ENCODE measurements at regions not wholly inside any gene's neighbourhood (a gene's known extent, or its start where the extent isn't known, plus 50 kb on each side); places are given as distances from the start of the nearest gene placed in this dataset.
"Not testable (repeated sequence)": the region's sequence is repeated elsewhere in the genome, so short reads cannot be mapped to it uniquely, and the experiment has no call there.

GRCh38 chr6:142016666-142017065 is 116.1 kb upstream of the GJE1 start:
- not testable (repeated sequence) for H3K36me3 ChIP-seq (ENCODE audit: insufficient read depth, low read length); H3K9me3 Mint-ChIP-seq (ENCODE audit: unreplicated experiment); H3K36me3 Mint-ChIP-seq (ENCODE audit: low read depth, unreplicated experiment); H3K79me2 ChIP-seq (ENCODE audit: insufficient read depth, low read length); H3K4me3 Mint-ChIP-seq (ENCODE audit: unreplicated experiment); H3K27me3 ChIP-seq (ENCODE audit: insufficient read depth, low read length); H3K27ac Mint-ChIP-seq (ENCODE audit: unreplicated experiment); H2AFZ ChIP-seq (ENCODE audit: low read depth, low read length); H4K20me1 ChIP-seq (ENCODE audit: insufficient read depth, low read length); FAIRE-seq; H3K4me3 ChIP-seq (ENCODE audit: insufficient read depth, low read depth, low read length); H3K9ac ChIP-seq (ENCODE audit: low read length); H3K9me3 ChIP-seq (ENCODE audit: insufficient read depth, low read depth, low read length); H3K27ac ChIP-seq (ENCODE audit: low read depth, low read length); DNase-seq (ENCODE audit: low read depth); H3K27me3 Mint-ChIP-seq (ENCODE audit: low read depth, unreplicated experiment); H3K4me2 ChIP-seq (ENCODE audit: low read length)
- H3K4me1 Mint-ChIP-seq (ENCODE audit: low read depth, unreplicated experiment): peaks cover 28% of the 10 kb centered on the region
- H3K4me1 ChIP-seq (ENCODE audit: insufficient read depth, low read length): peaks cover 31% of the 10 kb centered on the region

GRCh38 chr6:142015463-142015862 is 117.3 kb upstream of the GJE1 start:
- Histone ChIP-seq H3K4me2 (ENCODE audit: low read length) (peak overlapping the region; percentile 91), H3K4me1 (ENCODE audit: insufficient read depth, low read length) (peaks cover 40% of the 10 kb centered on the region), H3K9ac (ENCODE audit: low read length) (peak overlapping the region; percentile 89), H3K27ac (ENCODE audit: low read depth, low read length) (peak overlapping the region; percentile 100)
- H3K36me3 ChIP-seq (ENCODE audit: insufficient read depth, low read length); H3K27me3 ChIP-seq (ENCODE audit: insufficient read depth, low read length); H3K27me3 Mint-ChIP-seq (ENCODE audit: low read depth, unreplicated experiment); H3K27ac Mint-ChIP-seq (ENCODE audit: unreplicated experiment); H2AFZ ChIP-seq (ENCODE audit: low read depth, low read length); H3K9me3 ChIP-seq (ENCODE audit: insufficient read depth, low read depth, low read length); H3K36me3 Mint-ChIP-seq (ENCODE audit: low read depth, unreplicated experiment); H3K79me2 ChIP-seq (ENCODE audit: insufficient read depth, low read length); H3K4me3 ChIP-seq (ENCODE audit: insufficient read depth, low read depth, low read length); H3K9me3 Mint-ChIP-seq (ENCODE audit: unreplicated experiment); DNase-seq (ENCODE audit: low read depth); H4K20me1 ChIP-seq (ENCODE audit: insufficient read depth, low read length); FAIRE-seq; H3K4me3 Mint-ChIP-seq (ENCODE audit: unreplicated experiment): not testable (repeated sequence)
- H3K4me1 Mint-ChIP-seq (ENCODE audit: low read depth, unreplicated experiment): peaks cover 30% of the 10 kb centered on the region

- peak overlapping the region; percentile 89 for H3K9ac ChIP-seq (ENCODE audit: low read length)
- DNase-seq (ENCODE audit: low read depth): no peak
- H3K27ac ChIP-seq (ENCODE audit: low read depth, low read length): peak overlapping the region; percentile 100
Measured at GRCh38 chr6:142015011-142015410, 117.7 kb upstream of the GJE1 start.

More at GRCh38 chr6:142015011-142015410, 117.7 kb upstream of the GJE1 start:
- Histone ChIP-seq H3K4me3 (ENCODE audit: insufficient read depth, low read depth, low read length) (no peak overlapping the region), H3K27me3 (ENCODE audit: insufficient read depth, low read length) (no peaks in the 10 kb centered on the region), H3K4me1 (ENCODE audit: insufficient read depth, low read length) (peaks cover 44% of the 10 kb centered on the region), H3K9me3 (ENCODE audit: insufficient read depth, low read depth, low read length) (no peaks in the 10 kb centered on the region), H3K79me2 (ENCODE audit: insufficient read depth, low read length) (no peaks in the 10 kb centered on the region), H3K4me2 (ENCODE audit: low read length) (peak overlapping the region; percentile 91), H4K20me1 (ENCODE audit: insufficient read depth, low read length) (no peaks in the 10 kb centered on the region), H3K36me3 (ENCODE audit: insufficient read depth, low read length) (no peaks in the 10 kb centered on the region), H2AFZ (ENCODE audit: low read depth, low read length) (peak overlapping the region; percentile 53)
- H3K4me3 Mint-ChIP-seq (ENCODE audit: unreplicated experiment): no peak overlapping the region
- H3K27ac Mint-ChIP-seq (ENCODE audit: unreplicated experiment): peak overlapping the region; percentile 62
- TF ChIP-seq CTCF (IDR thresholded peaks at IDR 0.05; ENCODE audit: insufficient read depth, low read depth, low read length): no peak
- no peak for TF ChIP-seq EZH2 (IDR thresholded peaks at IDR 0.05; ENCODE audit: insufficient read depth, low read length)
- peaks cover 35% of the 10 kb centered on the region for H3K4me1 Mint-ChIP-seq (ENCODE audit: low read depth, unreplicated experiment)
- FAIRE-seq: no peak
- H3K36me3 Mint-ChIP-seq (ENCODE audit: low read depth, unreplicated experiment): no peaks in the 10 kb centered on the region
- no peaks in the 10 kb centered on the region for H3K9me3 Mint-ChIP-seq (ENCODE audit: unreplicated experiment)
- H3K27me3 Mint-ChIP-seq (ENCODE audit: low read depth, unreplicated experiment): no peaks in the 10 kb centered on the region
